ENCODE measurements at regions not wholly inside any gene's neighbourhood (a gene's known extent, or its start where the extent isn't known, plus 50 kb on each side); places are given as distances from the start of the nearest gene placed in this dataset.

GRCh38 chrX:106363214-106363613 lies 195.1 kb downstream of the PWWP3B start:
- no peak overlapping the region for H3K4me3 ChIP-seq (ENCODE audit: low read depth, low read length)
- TF ChIP-seq CTCF (IDR thresholded peaks at IDR 0.05; ENCODE audit: low read depth, low read length): no peak

- no peak overlapping the region for H3K4me3 ChIP-seq (ENCODE audit: low read depth, low read length)
- no peak for TF ChIP-seq CTCF (IDR thresholded peaks at IDR 0.05; ENCODE audit: low read depth, low read length)
Observed at GRCh38 chrX:106378616-106379015, 210.5 kb downstream of the PWWP3B start.

- no peak for TF ChIP-seq CTCF (IDR thresholded peaks at IDR 0.05; ENCODE audit: low read depth, low read length)
- no peak overlapping the region for H3K4me3 ChIP-seq (ENCODE audit: low read depth, low read length)
Observed at GRCh38 chrX:106391284-106391911, 220.4 kb upstream of the RADX start.

DNA sequence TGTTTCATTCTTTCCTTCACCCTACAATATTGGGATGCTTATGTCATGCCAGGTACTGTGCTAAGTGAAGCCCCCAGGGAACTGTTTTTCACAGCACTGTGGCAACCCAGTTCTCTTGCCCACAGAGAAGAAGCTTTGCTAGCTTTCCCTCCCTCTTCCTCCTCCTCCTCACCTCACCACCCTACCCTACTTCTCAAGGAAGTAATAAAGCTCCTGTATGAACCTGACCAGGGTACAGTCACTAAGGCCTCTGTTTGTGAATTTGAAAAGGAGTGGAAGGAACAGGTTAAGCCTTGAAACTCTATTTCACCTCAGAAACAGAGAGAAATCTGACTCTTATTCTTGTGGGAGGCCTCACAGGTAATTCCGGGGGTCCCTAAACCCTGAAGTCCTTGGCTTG lies 219.4 kb upstream of the RADX start:
- H3K4me3 ChIP-seq (ENCODE audit: low read depth, low read length): no peak overlapping the region
- TF ChIP-seq CTCF (IDR thresholded peaks at IDR 0.05; ENCODE audit: low read depth, low read length): no peak

DNA sequence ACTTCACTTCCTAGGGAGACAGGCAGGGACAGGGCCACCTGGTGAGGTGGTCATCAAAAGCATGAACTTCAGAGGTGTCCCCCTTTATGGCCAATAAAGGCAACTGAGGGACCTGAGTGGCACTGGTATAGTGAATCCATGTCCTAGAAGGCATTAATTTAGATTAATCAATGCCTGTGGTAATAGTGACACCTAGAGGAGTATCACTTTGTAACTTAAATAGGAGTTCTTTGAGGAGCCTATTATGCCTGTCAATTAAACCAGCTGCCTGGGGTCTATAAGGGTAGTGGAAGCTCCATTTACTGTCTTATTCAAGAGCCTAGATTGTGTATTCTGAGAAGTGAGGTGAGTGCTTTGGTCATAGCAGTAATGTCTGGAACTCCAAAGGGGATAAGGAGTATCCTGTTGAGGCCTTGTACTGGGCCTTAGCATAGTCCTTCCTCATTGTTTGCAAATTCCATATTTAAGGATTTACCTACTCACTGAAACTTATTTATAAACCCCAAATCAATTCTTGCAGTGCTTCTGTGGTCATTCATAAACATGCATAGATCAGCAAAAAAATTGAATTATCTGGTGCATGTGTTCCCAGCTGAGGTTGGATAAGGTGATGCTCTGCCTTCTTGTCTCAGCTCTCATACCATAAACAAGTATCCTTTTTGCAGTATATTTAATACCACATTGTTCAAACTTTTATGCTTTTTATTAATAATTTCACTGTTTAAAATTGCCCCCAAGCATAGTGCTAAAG lies 213.8 kb upstream of the RADX start:
- H3K4me3 ChIP-seq (ENCODE audit: low read depth, low read length): no peak overlapping the region
- no peak for TF ChIP-seq CTCF (IDR thresholded peaks at IDR 0.05; ENCODE audit: low read depth, low read length)

DNA sequence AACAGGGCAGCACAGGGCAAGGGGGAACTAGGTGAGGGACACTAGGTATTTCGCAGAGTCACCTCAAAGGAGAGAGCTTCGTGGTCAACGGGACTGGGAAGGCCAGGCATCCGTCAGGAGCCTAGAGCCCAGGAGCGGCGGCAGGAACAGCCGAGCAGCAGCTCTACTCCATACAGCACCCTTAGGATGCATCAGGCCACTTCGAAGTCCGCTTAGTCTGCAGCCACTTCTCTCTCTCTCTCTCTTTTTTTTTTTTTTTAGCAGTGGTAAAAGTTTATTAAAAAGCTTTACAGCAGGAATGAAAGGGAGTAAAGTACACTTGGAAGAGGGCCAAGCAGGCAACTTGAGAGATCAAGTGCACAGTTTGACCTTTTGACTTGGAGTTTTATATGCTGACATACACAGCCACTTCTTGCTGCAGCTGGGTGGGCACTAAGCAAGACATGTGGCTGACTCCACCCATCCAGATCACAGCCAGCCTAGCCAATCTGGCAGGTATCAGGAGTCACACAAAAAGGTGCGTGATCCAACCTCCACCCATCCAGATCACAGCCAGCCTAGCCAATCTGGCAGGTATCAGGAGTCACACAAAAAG lies 209.7 kb upstream of the RADX start:
- no peak for TF ChIP-seq CTCF (IDR thresholded peaks at IDR 0.05; ENCODE audit: low read depth, low read length)
- no peak overlapping the region for H3K4me3 ChIP-seq (ENCODE audit: low read depth, low read length)

DNA sequence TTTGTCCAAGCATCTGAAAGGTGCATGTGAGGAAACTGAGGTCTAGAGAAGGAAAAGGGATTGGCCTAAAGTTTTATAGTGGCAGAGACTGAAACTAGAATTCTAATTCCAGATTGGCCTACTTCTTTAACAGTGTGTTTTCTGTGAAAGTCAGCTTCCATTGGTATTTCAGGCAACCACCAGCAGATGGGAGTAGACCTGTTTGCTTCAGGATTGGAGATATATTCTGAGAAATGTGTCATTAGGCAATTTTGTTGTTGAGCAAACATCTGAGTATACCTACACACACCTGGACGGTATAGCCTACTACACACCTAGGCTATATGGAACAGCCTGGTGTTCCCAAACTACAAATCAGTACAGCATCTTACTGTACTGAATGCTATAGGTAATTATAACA lies 207.3 kb upstream of the RADX start:
- no peak overlapping the region for H3K4me3 ChIP-seq (ENCODE audit: low read depth, low read length)
- no peak for TF ChIP-seq CTCF (IDR thresholded peaks at IDR 0.05; ENCODE audit: low read depth, low read length)

Data from WI38 (cell line).